ENCODE measurements at regions not wholly inside any gene's neighbourhood (a gene's known extent, or its start where the extent isn't known, plus 50 kb on each side); places are given as distances from the start of the nearest gene placed in this dataset.

GRCh38 chr3:157755233-157755632 is 252.0 kb upstream of the VEPH1 start:
- no peak overlapping the region for H2AFZ ChIP-seq (ENCODE audit: low read length)
- Mint-ChIP-seq H3K4me1 (peaks cover 25 to 34% of the 10 kb centered on the region in 2 experiments), H3K9me3 (no peaks in the 10 kb centered on the region)

More at GRCh38 chr3:157755233-157755632, 252.0 kb upstream of the VEPH1 start:
- H3K56ac ChIP-seq (ENCODE audit: insufficient read length, low read depth, low read length), result no peak overlapping the region
- H2BK15ac ChIP-seq (ENCODE audit: low read depth, low read length), result no peak overlapping the region
- peaks cover 5% of the 10 kb centered on the region for H3K4me1 ChIP-seq (ENCODE audit: insufficient read depth, low read length)
- no peaks in the 10 kb centered on the region for H3K9me3 ChIP-seq (ENCODE audit: control insufficient read depth, low read depth, low read length)
- H4K5ac ChIP-seq (ENCODE audit: insufficient read length, low read depth, low read length), result no peak overlapping the region
- H4K8ac ChIP-seq (replicated peaks; ENCODE audit: insufficient read length, low read depth, low read length), result no peak overlapping the region
- H3K4me2 ChIP-seq (ENCODE audit: insufficient read depth, insufficient read length, low read length), result no peak overlapping the region
- no peak overlapping the region for H3K18ac ChIP-seq (ENCODE audit: insufficient read length, low read depth, low read length)
- H4K20me1 ChIP-seq (ENCODE audit: control insufficient read depth, insufficient read depth, insufficient read length), result no peaks in the 10 kb centered on the region
- H3K4me3 Mint-ChIP-seq, result no peak overlapping the region
- TF ChIP-seq CTCF (conservative IDR thresholded peaks at IDR 0.05), result peak; percentile 57
- H3K27ac ChIP-seq (ENCODE audit: insufficient read length, low read depth, low read length), result no peak overlapping the region
- no peak overlapping the region for H3T11ph ChIP-seq (ENCODE audit: low read length)
- H3K79me1 ChIP-seq (ENCODE audit: insufficient read depth, low read depth, low read length, poor library complexity, severe bottlenecking), result no peaks in the 10 kb centered on the region
- no CpG with 5 or more reads among the region's 5 CpGs for WGBS (ENCODE audit: extremely low coverage, insufficient read length, low lambda C conversion rate)
- no peaks in the 10 kb centered on the region for H3K27me3 Mint-ChIP-seq (ENCODE audit: low read depth)
- no peak for DNase-seq
- no peak overlapping the region for H2BK120ac ChIP-seq (ENCODE audit: low read depth, low read length, poor library complexity, severe bottlenecking)
- no peaks in the 10 kb centered on the region for H3K36me3 Mint-ChIP-seq (ENCODE audit: insufficient read depth in 1 of 3, low read depth in 3 of 3)
- no peak overlapping the region for H3K9ac ChIP-seq (ENCODE audit: extremely low read depth, insufficient read length, low read length)
- H3K23me2 ChIP-seq (ENCODE audit: insufficient read length, low read depth, low read length, poor library complexity, severe bottlenecking), result no peaks in the 10 kb centered on the region
- no peak overlapping the region for H3K14ac ChIP-seq (ENCODE audit: insufficient read depth, low read length)
- no peak overlapping the region for H2BK5ac ChIP-seq (ENCODE audit: insufficient read length, low read length)
- H3K79me2 ChIP-seq (ENCODE audit: insufficient read depth, low read length), result no peaks in the 10 kb centered on the region
- H2BK12ac ChIP-seq (ENCODE audit: insufficient read length, low read depth, low read length), result no peak overlapping the region
- H3K27me3 ChIP-seq (ENCODE audit: insufficient read depth, low read length), result no peaks in the 10 kb centered on the region
- H2AK5ac ChIP-seq (ENCODE audit: insufficient read length, low read length), result no peak overlapping the region
- H3K27ac Mint-ChIP-seq, result no peak overlapping the region; a peak in 2 of 7 replicates
- no peak overlapping the region for H3K4ac ChIP-seq (ENCODE audit: low read depth, low read length)
- peak overlapping the region; percentile 49 for H2BK20ac ChIP-seq (ENCODE audit: low read depth, low read length, poor library complexity, severe bottlenecking)
- H4K91ac ChIP-seq (ENCODE audit: insufficient read length, low read depth, low read length), result no peak overlapping the region
- no peak overlapping the region for H3K23ac ChIP-seq (ENCODE audit: insufficient read length, low read depth, low read length)

Measured in H9 (cell line).